A673 (cell line): ENCODE measurements at regions not wholly inside any gene's neighbourhood (a gene's known extent, or its start where the extent isn't known, plus 50 kb on each side); places are given as distances from the start of the nearest gene placed in this dataset.

ENCODE experiments used
- BruUV-seq: library from RNA; stranded (reverse); fragments of 400-500 nt; replicated peaks from 2 replicates; lab custom pipeline; 2021; lab: Mats Ljungman, UMichigan
- CTCF ChIA-PET: fragments of 300-600 bp; sonication (Branson Sonifier 250); formaldehyde crosslinking; loops from one replicate; lab custom pipeline; 2022; ENCODE audit warnings: antibody characterized with exemption; lab: Charles Lee
- POLR2A ChIA-PET: fragments of 300-600 bp; sonication (Branson Sonifier 250); formaldehyde crosslinking; loops from one replicate; lab custom pipeline; 2022; ENCODE audit warnings: antibody characterized with exemption; ENCODE audit not compliant: low non-redundant PET; lab: Charles Lee
- DNase-seq: peaks from one replicate; pipeline ENCODE4 v3.0.0-alpha.2; 2015; ENCODE audit warnings: low spot score
- H3K27ac ChIP-seq: fragments of 200-600 bp; sonication (generic); 2 replicates; pipeline ENCODE4 v1.5.1; 2016; ENCODE audit warnings: mixed run types, low read depth, mild to moderate bottlenecking, mixed read lengths, antibody characterized with exemption, low read length; ENCODE audit not compliant: poor library complexity, severe bottlenecking
- H3K27me3 ChIP-seq: fragments of 200-600 bp; sonication (generic); replicated peaks from 2 replicates; pipeline ENCODE4 v1.6.1; 2017; ENCODE audit warnings: mixed run types, low read depth, mild to moderate bottlenecking, mixed read lengths, antibody characterized with exemption, low read length; ENCODE audit not compliant: insufficient read depth, poor library complexity
- H3K36me3 ChIP-seq: fragments of 200-600 bp; sonication (generic); 2 replicates; pipeline ENCODE4 v1.6.1; 2016; ENCODE audit warnings: mixed run types, mild to moderate bottlenecking, mixed read lengths, antibody characterized with exemption, low read length; ENCODE audit not compliant: insufficient read depth, poor library complexity, severe bottlenecking
- H3K4me1 ChIP-seq: fragments of 200-600 bp; sonication (generic); 2 replicates; pipeline ENCODE4 v1.6.1; 2017; ENCODE audit warnings: mixed run types, mild to moderate bottlenecking, mixed read lengths, antibody characterized with exemption, low read length; ENCODE audit not compliant: insufficient read depth, poor library complexity, severe bottlenecking
- H3K4me3 ChIP-seq: fragments of 200-600 bp; sonication (generic); 2 replicates; pipeline ENCODE4 v1.5.1; 2016; ENCODE audit warnings: low read depth, mixed run types, mild to moderate bottlenecking, mixed read lengths, low read length; ENCODE audit not compliant: poor library complexity, severe bottlenecking
- H3K9me3 ChIP-seq: fragments of 200-600 bp; sonication (generic); 2 replicates; pipeline ENCODE4 v1.6.1; 2016; ENCODE audit warnings: mixed run types, low read depth, mild to moderate bottlenecking, mixed read lengths, antibody characterized with exemption, low read length; ENCODE audit not compliant: poor library complexity, severe bottlenecking
- EZH2 ChIP-seq: fragments of 200-600 bp; sonication (generic); IDR thresholded peaks from 2 replicates; pipeline ENCODE4 v1.6.1; 2017; ENCODE audit warnings: borderline replicate concordance, low read depth, mild to moderate bottlenecking, mixed read lengths, antibody characterized with exemption, low read length; ENCODE audit not compliant: poor library complexity, severe bottlenecking
- intact Hi-C: fragments of 100-400 bp; cut with micrococcal nuclease; formaldehyde crosslinking; loops from one replicate; pipeline ENCODE4 v1.10.0; 2022; ENCODE audit not compliant: unreplicated experiment
- TF ChIP-seq, protein P1 (sequence below): fragments of 300-800, 200-600 bp; sonication (generic); conservative IDR thresholded peaks from 2 replicates; pipeline ENCODE4 v1.5.1; 2017; ENCODE audit warnings: low read depth, mild to moderate bottlenecking, antibody characterized with exemption, low read length, moderate library complexity, mixed read lengths

DNA sequence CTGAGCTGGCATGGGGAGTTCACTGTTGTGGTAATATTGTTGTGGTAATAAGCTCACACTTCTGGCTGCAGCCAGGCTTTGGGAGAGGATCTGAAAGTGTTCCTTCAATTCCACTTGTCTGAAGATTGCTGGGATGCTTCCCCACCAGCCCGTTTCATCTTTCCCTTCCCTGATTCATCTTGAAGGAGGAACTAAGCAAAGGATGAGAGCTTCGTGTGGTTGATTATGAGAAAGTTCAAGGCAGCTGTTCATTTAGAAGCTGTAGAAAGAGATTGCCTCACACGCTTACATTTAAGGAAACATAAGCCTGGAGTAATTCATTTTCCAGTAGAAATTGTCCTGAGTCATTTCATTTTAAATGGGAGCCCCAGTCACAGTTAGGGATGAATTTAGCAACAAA lies 122.4 kb upstream of the GAS1 start:
- Histone ChIP-seq H3K36me3 (no peaks in the 10 kb centered on the region), H3K9me3 (no peaks in the 10 kb centered on the region), H3K27ac (no peak overlapping the region), H3K4me3 (no peak overlapping the region), H3K27me3 (no peaks in the 10 kb centered on the region), H3K4me1 (no peaks in the 10 kb centered on the region)
- intact Hi-C loops, result no loop called here
- TF ChIP-seq EZH2, result no peak
- TF ChIP-seq, protein P1, sequence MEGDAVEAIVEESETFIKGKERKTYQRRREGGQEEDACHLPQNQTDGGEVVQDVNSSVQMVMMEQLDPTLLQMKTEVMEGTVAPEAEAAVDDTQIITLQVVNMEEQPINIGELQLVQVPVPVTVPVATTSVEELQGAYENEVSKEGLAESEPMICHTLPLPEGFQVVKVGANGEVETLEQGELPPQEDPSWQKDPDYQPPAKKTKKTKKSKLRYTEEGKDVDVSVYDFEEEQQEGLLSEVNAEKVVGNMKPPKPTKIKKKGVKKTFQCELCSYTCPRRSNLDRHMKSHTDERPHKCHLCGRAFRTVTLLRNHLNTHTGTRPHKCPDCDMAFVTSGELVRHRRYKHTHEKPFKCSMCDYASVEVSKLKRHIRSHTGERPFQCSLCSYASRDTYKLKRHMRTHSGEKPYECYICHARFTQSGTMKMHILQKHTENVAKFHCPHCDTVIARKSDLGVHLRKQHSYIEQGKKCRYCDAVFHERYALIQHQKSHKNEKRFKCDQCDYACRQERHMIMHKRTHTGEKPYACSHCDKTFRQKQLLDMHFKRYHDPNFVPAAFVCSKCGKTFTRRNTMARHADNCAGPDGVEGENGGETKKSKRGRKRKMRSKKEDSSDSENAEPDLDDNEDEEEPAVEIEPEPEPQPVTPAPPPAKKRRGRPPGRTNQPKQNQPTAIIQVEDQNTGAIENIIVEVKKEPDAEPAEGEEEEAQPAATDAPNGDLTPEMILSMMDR, result no peak
- no peak for DNase-seq
- ChIA-PET CTCF (no interaction called here), POLR2A (no interaction called here)
- no TSS peak for BruUV-seq

DNA sequence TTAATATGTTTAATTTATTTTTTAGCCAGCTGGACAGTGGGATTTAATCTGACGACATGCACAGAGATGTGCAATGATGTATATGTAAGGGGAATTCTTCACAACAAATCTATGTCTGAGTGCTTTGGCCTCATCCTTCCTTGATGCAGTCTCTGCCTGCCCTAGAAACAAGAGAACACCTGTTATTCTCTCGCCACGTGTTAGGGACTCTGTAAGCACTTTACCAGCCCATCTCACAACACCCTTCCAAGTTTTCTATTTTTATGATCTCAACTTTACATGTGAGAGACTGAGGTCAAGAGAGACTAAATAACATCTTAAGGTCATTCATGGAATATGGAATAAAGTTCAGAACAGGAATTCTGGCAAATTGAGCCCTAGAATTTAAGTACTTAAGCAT lies 123.0 kb upstream of the GAS1 start:
- no peak overlapping the region for H3K4me3 ChIP-seq
- DNase-seq, result no peak
- BruUV-seq, result no TSS peak
- intact Hi-C loops, result no loop called here
- no peak overlapping the region for H3K27ac ChIP-seq
- H3K4me1 ChIP-seq, result no peaks in the 10 kb centered on the region
- H3K9me3 ChIP-seq, result no peaks in the 10 kb centered on the region
- TF ChIP-seq, protein P1, result no peak
- TF ChIP-seq EZH2, result no peak
- CTCF ChIA-PET, result no interaction called here
- POLR2A ChIA-PET, result no interaction called here
- no peaks in the 10 kb centered on the region for H3K36me3 ChIP-seq
- no peaks in the 10 kb centered on the region for H3K27me3 ChIP-seq

DNA sequence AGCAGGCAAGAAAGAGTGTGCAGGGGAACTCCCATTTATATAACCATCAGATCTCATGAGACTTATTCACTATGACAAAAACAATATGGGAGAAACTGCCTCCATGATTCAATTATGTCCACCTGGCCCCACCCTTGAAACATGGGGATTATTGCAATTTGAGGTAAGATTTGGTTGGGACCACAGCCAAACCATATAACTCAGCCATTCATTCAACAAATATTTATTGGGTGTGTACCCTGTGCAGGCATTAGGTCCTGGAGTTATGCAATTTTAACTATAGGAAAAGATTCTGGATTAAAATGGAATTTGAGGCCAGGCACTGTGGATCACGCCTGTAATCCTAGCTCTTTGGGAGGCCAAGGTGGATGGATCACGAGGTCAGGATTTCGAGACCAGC lies 124.2 kb upstream of the GAS1 start:
- BruUV-seq, result no TSS peak
- no peaks in the 10 kb centered on the region for H3K9me3 ChIP-seq
- TF ChIP-seq EZH2, result no peak
- H3K4me1 ChIP-seq, result no peaks in the 10 kb centered on the region
- no peak for DNase-seq
- CTCF ChIA-PET, result no interaction called here
- no peaks in the 10 kb centered on the region for H3K27me3 ChIP-seq
- no peaks in the 10 kb centered on the region for H3K36me3 ChIP-seq
- intact Hi-C loops, result no loop called here
- no peak overlapping the region for H3K4me3 ChIP-seq
- H3K27ac ChIP-seq, result no peak overlapping the region
- POLR2A ChIA-PET, result no interaction called here

DNA sequence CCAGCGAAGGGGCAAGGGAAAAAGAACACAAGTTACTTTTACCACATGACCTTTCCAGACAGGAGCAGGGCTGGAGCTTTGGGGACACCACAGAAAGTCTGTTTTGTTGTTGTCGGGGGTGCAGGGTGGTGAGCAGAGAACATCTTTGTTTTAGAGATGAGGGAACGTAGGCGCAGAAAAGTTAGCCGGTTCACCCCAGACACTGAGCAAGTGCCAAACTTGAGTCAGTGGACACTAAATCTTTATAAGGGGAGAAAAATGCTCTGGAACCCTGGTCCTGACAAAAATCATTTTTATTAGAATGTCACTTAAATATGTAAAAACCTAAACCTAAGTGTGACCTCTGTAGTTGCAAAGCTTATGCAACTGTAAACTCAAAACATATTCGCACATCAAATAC lies 126.4 kb upstream of the GAS1 start:
- DNase-seq, result no peak
- BruUV-seq, result no TSS peak
- intact Hi-C loops, result no loop called here
- ChIA-PET CTCF (no interaction called here), POLR2A (interaction anchor here (0.8 kb wide), 1 partner anchor 463 kb away, joined by 3 read pairs; no protein-coding TSS in a partner anchor)
- Histone ChIP-seq H3K27me3 (no peaks in the 10 kb centered on the region), H3K27ac (no peak overlapping the region), H3K36me3 (no peaks in the 10 kb centered on the region), H3K9me3 (no peaks in the 10 kb centered on the region), H3K4me3 (no peak overlapping the region), H3K4me1 (no peaks in the 10 kb centered on the region)
- no peak for TF ChIP-seq EZH2
- TF ChIP-seq, protein P1, result no peak
